GM19452 (cell line): ENCODE measurements at regions not wholly inside any gene's neighbourhood (a gene's known extent, or its start where the extent isn't known, plus 50 kb on each side); places are given as distances from the start of the nearest gene placed in this dataset.

Source experiments
- ATAC-seq: cut with Tn5 transposase; IDR thresholded peaks from one replicate; pipeline ENCODE4 v1.9.1; 2021; ENCODE audit not compliant: unreplicated experiment

- no peak for ATAC-seq
These were observed 141.2 kb upstream of the KCNG1 start for GRCh38 chr20:51163996-51164600.

- ATAC-seq: no peak
These were observed 139.1 kb upstream of the KCNG1 start for GRCh38 chr20:51162015-51162414.

GRCh38 chr20:51160821-51161220 is 137.9 kb upstream of the KCNG1 start:
- no peak for ATAC-seq

- no peak for ATAC-seq
These were observed 137.1 kb upstream of the KCNG1 start for GRCh38 chr20:51159981-51160380.

GRCh38 chr20:51159303-51159702 is 136.4 kb upstream of the KCNG1 start:
- ATAC-seq: no peak

- no peak for ATAC-seq
These were observed 135.3 kb upstream of the KCNG1 start for GRCh38 chr20:51158226-51158625.

- ATAC-seq: no peak
These were observed 133.4 kb upstream of the KCNG1 start for GRCh38 chr20:51156041-51156982.

- no peak for ATAC-seq
These were observed 132.1 kb upstream of the KCNG1 start for GRCh38 chr20:51154708-51155690.

- ATAC-seq: no peak
These were observed 131.2 kb upstream of the KCNG1 start for GRCh38 chr20:51153867-51154707.

- no peak for ATAC-seq
These were observed 126.0 kb upstream of the KCNG1 start for GRCh38 chr20:51148941-51149340.

GRCh38 chr20:51144476-51144875 is 121.6 kb upstream of the KCNG1 start:
- ATAC-seq: no peak

GRCh38 chr20:51143652-51144051 is 120.7 kb upstream of the KCNG1 start:
- no peak for ATAC-seq

- no peak for ATAC-seq
These were observed 119.5 kb upstream of the KCNG1 start for GRCh38 chr20:51142448-51142847.

GRCh38 chr20:51140671-51141070 is 117.8 kb upstream of the KCNG1 start:
- ATAC-seq: no peak

- no peak for ATAC-seq
These were observed 117.0 kb upstream of the KCNG1 start for GRCh38 chr20:51139891-51140290.

GRCh38 chr20:51138576-51138975 is 115.7 kb upstream of the KCNG1 start:
- ATAC-seq: no peak

GRCh38 chr20:51137461-51137860 is 114.6 kb upstream of the KCNG1 start:
- ATAC-seq: no peak

- no peak for ATAC-seq
These were observed 113.2 kb upstream of the KCNG1 start for GRCh38 chr20:51135926-51136715.

GRCh38 chr20:51134405-51134804 is 111.5 kb upstream of the KCNG1 start:
- ATAC-seq: no peak

- no peak for ATAC-seq
These were observed 109.4 kb upstream of the KCNG1 start for GRCh38 chr20:51132279-51132678.
